ENCODE measurements at regions not wholly inside any gene's neighbourhood (a gene's known extent, or its start where the extent isn't known, plus 50 kb on each side); places are given as distances from the start of the nearest gene placed in this dataset.

- TF ChIP-seq CTCF (IDR thresholded peaks at IDR 0.05) = no peak
- no peak for TF ChIP-seq POLR2A (IDR thresholded peaks at IDR 0.05)
These were observed 416.8 kb upstream of the MYT1L start for GRCh38 chr2:2747797-2748301.
